IMR-90 (cell line): ENCODE measurements at regions not wholly inside any gene's neighbourhood (a gene's known extent, or its start where the extent isn't known, plus 50 kb on each side); places are given as distances from the start of the nearest gene placed in this dataset.
A peak's percentile ranks its signal among the peaks of the same experiment; 100 is the strongest.

Experiments used
- ATAC-seq: fragments of 200-7000 bp; cut with Tn5 transposase; 2 replicates; pipeline ENCODE4 v1.9.1; 2020; ENCODE audit warnings: low read depth, mild to moderate bottlenecking, moderate library complexity
- BruUV-seq: library from RNA; stranded (reverse); fragments of 400-500 nt; replicated peaks from 2 replicates; lab custom pipeline; 2021; lab: Mats Ljungman, UMichigan
- CTCF ChIA-PET: fragments of 300-600 bp; formaldehyde crosslinking; extraction: SDS; loops from one replicate; lab custom pipeline; 2021; ENCODE audit warnings: antibody characterized with exemption; lab: Yijun Ruan, JAX
- POLR2A ChIA-PET: fragments of 300-600 bp; sonication (Branson Sonifier 250); formaldehyde crosslinking; loops from one replicate; lab custom pipeline; 2022; ENCODE audit warnings: antibody characterized with exemption; ENCODE audit not compliant: unreplicated experiment; lab: Charles Lee
- DNase-seq: peaks from one replicate; pipeline ENCODE4 v3.0.0; 2013
- H2AFZ ChIP-seq: replicated peaks from 2 replicates; pipeline ENCODE3; 2013; ENCODE audit warnings: low read length, mild to moderate bottlenecking; ENCODE audit not compliant: poor library complexity
- H2AK5ac ChIP-seq: 2 replicates; pipeline ENCODE4 v1.6.1; 2013; ENCODE audit warnings: low read depth, low read length, inconsistent platforms
- H2AK9ac ChIP-seq: replicated peaks from 2 replicates; pipeline ENCODE3; 2013; ENCODE audit warnings: mild to moderate bottlenecking, low read depth, low read length, moderate library complexity; ENCODE audit not compliant: poor library complexity
- H2BK120ac ChIP-seq: 2 replicates; pipeline ENCODE4 v1.6.1; 2013; ENCODE audit warnings: low read depth, low read length, inconsistent platforms
- H2BK15ac ChIP-seq: 3 replicates; pipeline ENCODE4 v1.6.1; 2013; ENCODE audit warnings: low read depth, low read length, inconsistent platforms
- H2BK20ac ChIP-seq: 2 replicates; pipeline ENCODE4 v1.6.1; 2013; ENCODE audit warnings: low read depth, mild to moderate bottlenecking, inconsistent platforms, low read length, moderate library complexity
- H2BK5ac ChIP-seq: 2 replicates; pipeline ENCODE4 v1.6.1; 2013; ENCODE audit warnings: mild to moderate bottlenecking, low read depth, low read length, inconsistent platforms; ENCODE audit not compliant: poor library complexity, severe bottlenecking
- H3K14ac ChIP-seq: replicated peaks from 2 replicates; pipeline ENCODE4 v1.6.1; 2013; ENCODE audit warnings: low read depth, low read length, inconsistent platforms
- H3K18ac ChIP-seq: 2 replicates; pipeline ENCODE4 v1.6.1; 2013; ENCODE audit warnings: low read depth, low read length, control low read depth
- H3K23ac ChIP-seq: 2 replicates; pipeline ENCODE4 v1.6.1; 2013; ENCODE audit warnings: low read depth, low read length, inconsistent platforms
- H3K27ac ChIP-seq: 2 replicates; pipeline ENCODE4 v1.5.1; 2013; ENCODE audit warnings: mild to moderate bottlenecking, control low read depth, low read length; ENCODE audit not compliant: insufficient read depth
- H3K27me3 ChIP-seq: 2 replicates; pipeline ENCODE4 v1.6.1; 2013; ENCODE audit warnings: low read length; ENCODE audit not compliant: control insufficient read depth, insufficient read depth
- H3K36me3 ChIP-seq: 2 replicates; pipeline ENCODE4 v1.6.1; 2013; ENCODE audit warnings: low read length, mixed read lengths; ENCODE audit not compliant: control insufficient read depth, insufficient read depth
- H3K4ac ChIP-seq: 2 replicates; pipeline ENCODE4 v1.6.1; 2013; ENCODE audit warnings: low read depth, low read length, inconsistent platforms
- H3K4me1 ChIP-seq: 2 replicates; pipeline ENCODE4 v1.6.1; 2013; ENCODE audit warnings: low read length, mixed read lengths; ENCODE audit not compliant: control insufficient read depth, insufficient read depth
- H3K4me2 ChIP-seq: 2 replicates; pipeline ENCODE4 v1.6.1; 2013; ENCODE audit warnings: low read depth, mild to moderate bottlenecking, control low read depth, low read length, moderate library complexity
- H3K4me3 ChIP-seq: 2 replicates; pipeline ENCODE4 v1.5.1; 2013; ENCODE audit warnings: low read depth, mild to moderate bottlenecking, control low read depth, low read length, moderate library complexity; ENCODE audit not compliant: insufficient read depth
- H3K56ac ChIP-seq: 2 replicates; pipeline ENCODE4 v1.6.1; 2013; ENCODE audit warnings: low read length, inconsistent platforms; ENCODE audit not compliant: insufficient read depth; ENCODE audit errors: extremely low read depth
- H3K79me1 ChIP-seq, 2 experiments: 2 replicates each; pipeline ENCODE4 v1.6.1; 2013; ENCODE audit warnings: low read length in 2 of 2, inconsistent platforms in 1 of 2, low read depth in 1 of 2
- H3K9ac ChIP-seq: 2 replicates; pipeline ENCODE4 v1.6.1; 2013; ENCODE audit warnings: low read depth, low read length, control low read depth
- H3K9me1 ChIP-seq: 2 replicates; pipeline ENCODE4 v1.6.1; 2013; ENCODE audit warnings: low read length, inconsistent platforms; ENCODE audit not compliant: insufficient read depth
- H3K9me3 ChIP-seq: 2 replicates; pipeline ENCODE4 v1.6.1; 2013; ENCODE audit warnings: low read length; ENCODE audit not compliant: control insufficient read depth, insufficient read depth
- H4K20me1 ChIP-seq: 2 replicates; pipeline ENCODE4 v1.6.1; 2013; ENCODE audit warnings: low read length, inconsistent platforms; ENCODE audit not compliant: insufficient read depth
- H4K5ac ChIP-seq: 2 replicates; pipeline ENCODE4 v1.6.1; 2013; ENCODE audit warnings: mild to moderate bottlenecking, low read depth, low read length, control low read depth
- H4K8ac ChIP-seq, 2 experiments: 2 replicates each; pipeline ENCODE4 v1.6.1; 2013; ENCODE audit warnings: low read depth in 2 of 2, low read length in 2 of 2, control low read depth in 1 of 2, inconsistent platforms in 1 of 2
- H4K91ac ChIP-seq: 2 replicates; pipeline ENCODE4 v1.6.1; 2013; ENCODE audit warnings: low read depth, low read length, inconsistent platforms; ENCODE audit not compliant: insufficient read depth
- CEBPB ChIP-seq: IDR thresholded peaks from 2 replicates; pipeline ENCODE4 v1.6.1; 2012; ENCODE audit warnings: low read depth, low read length, improper control_type of control experiment
- CHD1 ChIP-seq: IDR thresholded peaks from 2 replicates; pipeline ENCODE4 v1.6.1; 2012; ENCODE audit warnings: low read depth, low read length, improper control_type of control experiment
- MAFK ChIP-seq: IDR thresholded peaks from 2 replicates; pipeline ENCODE4 v1.6.1; 2012; ENCODE audit warnings: low read depth, low read length, improper control_type of control experiment
- RCOR1 ChIP-seq: IDR thresholded peaks from 2 replicates; pipeline ENCODE4 v1.6.1; 2012; ENCODE audit warnings: mild to moderate bottlenecking, low read length, improper control_type of control experiment; ENCODE audit not compliant: insufficient replicate concordance
- WGBS, 2 experiments: methylation state at CpG; one replicate each; pipeline versions ENCODE4 v1.1.5 to v1.1.7; 2013; ENCODE audit warnings: missing lambda C conversion rate in 2 of 2; ENCODE audit not compliant: insufficient read length in 1 of 2; ENCODE audit errors: extremely low coverage in 2 of 2; 5-methylcytosine and 5-hydroxymethylcytosine counted together
- dilution Hi-C: fragments of 300-500 bp; cut with HindIII; formaldehyde crosslinking; loops from one replicate; pipeline ENCODE4 v1.14.3; 2018; ENCODE audit warnings: low sequenced_read_pairs; ENCODE audit not compliant: unreplicated experiment
- in situ Hi-C: fragments of 300-500 bp; cut with MboI; formaldehyde crosslinking; loops from 3 replicates; pipeline ENCODE4 v1.14.3; 2019; ENCODE audit warnings: low sequenced_read_pairs, inconsistent platforms, mixed read lengths
- intact Hi-C: fragments of 100-400 bp; cut with micrococcal nuclease; formaldehyde crosslinking; loops from 2 replicates; pipeline ENCODE4 v1.10.0; 2022

DNA sequence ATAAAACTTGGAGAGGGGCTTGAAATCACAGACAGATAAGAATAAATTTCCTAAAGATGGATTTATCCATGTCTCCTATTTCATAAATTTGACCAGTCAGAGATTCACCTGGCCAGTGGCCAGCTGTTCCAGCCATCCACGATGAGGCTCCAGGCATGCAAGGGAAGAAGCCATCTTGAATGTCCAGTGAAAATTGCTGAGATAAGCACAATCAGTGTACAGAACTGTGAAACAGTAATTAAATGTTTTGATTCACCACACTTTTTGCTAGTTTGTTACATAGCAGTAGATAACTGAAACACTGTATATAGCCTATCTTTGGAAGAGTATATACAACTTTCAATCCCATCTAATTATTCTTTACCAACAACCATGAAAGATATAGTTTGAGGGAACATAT, 163.5 kb downstream of the HINT1 start:
- H3K14ac ChIP-seq = no peak overlapping the region
- peaks cover 5% of the 10 kb centered on the region; the same call in 1 of the 2 replicates for H3K9me3 ChIP-seq
- no peak overlapping the region for H4K5ac ChIP-seq
- H3K4me1 ChIP-seq = no peaks in the 10 kb centered on the region
- H2BK120ac ChIP-seq = no peak overlapping the region
- ATAC-seq (no peak), DNase-seq (no peak)
- no peaks in the 10 kb centered on the region for H3K9me1 ChIP-seq
- H4K20me1 ChIP-seq = no peaks in the 10 kb centered on the region
- H2BK20ac ChIP-seq = no peak overlapping the region
- no peak overlapping the region for H2BK15ac ChIP-seq
- dilution Hi-C loops = no loop called here
- TF ChIP-seq RCOR1 (no peak), CEBPB (no peak), MAFK (peak; percentile 96), CHD1 (no peak)
- H2AK5ac ChIP-seq = no peak overlapping the region
- in situ Hi-C loops = no loop called here
- no peak overlapping the region for H3K9ac ChIP-seq
- H3K56ac ChIP-seq = no peak overlapping the region
- no peak overlapping the region for H2BK5ac ChIP-seq
- no peak overlapping the region for H4K91ac ChIP-seq
- CTCF ChIA-PET = no interaction called here
- BruUV-seq = no TSS peak
- POLR2A ChIA-PET = no interaction called here
- H3K79me1 ChIP-seq = no peaks in the 10 kb centered on the region
- no peak overlapping the region for H3K4ac ChIP-seq
- no peak overlapping the region for H2AK9ac ChIP-seq
- H3K27ac ChIP-seq = no peak overlapping the region
- H3K4me2 ChIP-seq = no peak overlapping the region
- no peak overlapping the region for H3K23ac ChIP-seq
- no CpG with 5 or more reads among the region's 1 CpG for WGBS, 2 experiments
- no peak overlapping the region for H3K18ac ChIP-seq
- H3K36me3 ChIP-seq = no peaks in the 10 kb centered on the region
- no peak overlapping the region for H3K4me3 ChIP-seq
- intact Hi-C loops = no loop called here
- H4K8ac ChIP-seq = no peak overlapping the region
- no peak overlapping the region for H2AFZ ChIP-seq
- H3K27me3 ChIP-seq = no peaks in the 10 kb centered on the region
